GM12878 (cell line): ENCODE measurements at regions not wholly inside any gene's neighbourhood (a gene's known extent, or its start where the extent isn't known, plus 50 kb on each side); places are given as distances from the start of the nearest gene placed in this dataset.
"Not testable (repeated sequence)": the region's sequence is repeated elsewhere in the genome, so short reads cannot be mapped to it uniquely, and the experiment has no call there.

Experiments
- ATAC-seq: fragments of 200-7000 bp; cut with Tn5 transposase; 3 replicates; pipeline ENCODE4 v1.9.1; 2020; ENCODE audit warnings: mild to moderate bottlenecking, moderate library complexity
- BruUV-seq: library from RNA; stranded (reverse); fragments of 400-500 nt; replicated peaks from 2 replicates; lab custom pipeline; 2021; lab: Mats Ljungman, UMichigan
- CTCF ChIA-PET: fragments of 300-600 bp; sonication (Branson Sonifier 250); formaldehyde crosslinking; extraction: SDS; loops from one replicate; lab custom pipeline; 2021; ENCODE audit warnings: inconsistent platforms; lab: Yijun Ruan, JAX
- POLR2A ChIA-PET: fragments of 350-600 bp; formaldehyde crosslinking; extraction: SDS; loops from one replicate; lab custom pipeline; 2021; ENCODE audit warnings: inconsistent platforms; lab: Charles Lee
- RAD21 ChIA-PET: fragments of 300-600 bp; sonication (Branson Sonifier 250); formaldehyde crosslinking; loops from one replicate; lab custom pipeline; 2023; ENCODE audit warnings: antibody characterized with exemption; ENCODE audit not compliant: unreplicated experiment; lab: Charles Lee
- SMC1A ChIA-PET: fragments of 300-600 bp; sonication (Branson Sonifier 250); formaldehyde crosslinking; loops from one replicate; lab custom pipeline; 2023; ENCODE audit not compliant: unreplicated experiment, uncharacterized antibody; lab: Charles Lee
- DNase-seq: peaks from one replicate; pipeline ENCODE4 v3.0.0-alpha.2; 2011; ENCODE audit warnings: low read depth, low spot score
- FAIRE-seq: peaks from 3 replicates; lab custom pipeline; 2011; peaks lifted over from hg19 to GRCh38; lab: Jason Lieb, UNC
- H2AFZ ChIP-seq: 2 replicates; pipeline ENCODE4 v1.6.0; 2011; ENCODE audit warnings: low read depth, low read length, control low read depth; ENCODE audit not compliant: control insufficient read depth
- H3K27ac ChIP-seq: 2 replicates; pipeline ENCODE4 v1.5.1; 2011; ENCODE audit warnings: control low read depth; ENCODE audit not compliant: control insufficient read depth, insufficient read depth
- H3K27me3 ChIP-seq, 2 experiments: replicated peaks in 1 of 2; 2 replicates each; pipeline versions ENCODE4 v1.6.0 to v1.6.1; 2011; ENCODE audit warnings: low read length in 1 of 2; ENCODE audit not compliant: control insufficient read depth in 2 of 2, insufficient read depth in 2 of 2
- H3K36me3 ChIP-seq, 2 experiments: 2 replicates each; pipeline ENCODE4 v1.5.1; 2011; ENCODE audit warnings: low read length in 1 of 2; ENCODE audit not compliant: control insufficient read depth in 2 of 2, insufficient read depth in 2 of 2
- H3K4me1 ChIP-seq: 2 replicates; pipeline ENCODE4 v1.6.1; 2011; ENCODE audit warnings: mild to moderate bottlenecking, low read length, moderate library complexity, mixed read lengths; ENCODE audit not compliant: control insufficient read depth, insufficient read depth
- H3K4me2 ChIP-seq: 2 replicates; pipeline ENCODE4 v1.6.0; 2011; ENCODE audit warnings: control low read depth; ENCODE audit not compliant: control insufficient read depth, insufficient read depth
- H3K4me3 ChIP-seq: fragments of 200-600 bp; sonication (generic); 2 replicates; pipeline ENCODE4 v1.5.1; 2016
- H3K79me2 ChIP-seq: 2 replicates; pipeline ENCODE4 v1.6.0; 2011; ENCODE audit warnings: low read length; ENCODE audit not compliant: control insufficient read depth, insufficient read depth
- H3K9ac ChIP-seq: 2 replicates; pipeline ENCODE4 v1.8.0; 2011; ENCODE audit warnings: low read length, control low read depth, mixed read lengths; ENCODE audit not compliant: control insufficient read depth, insufficient read depth
- H3K9me3 ChIP-seq: replicated peaks from 3 replicates; pipeline ENCODE4 v1.5.1; 2011; ENCODE audit warnings: mild to moderate bottlenecking, low read length; ENCODE audit not compliant: control insufficient read depth, insufficient read depth
- H4K20me1 ChIP-seq: 2 replicates; pipeline ENCODE4 v1.6.0; 2011; ENCODE audit not compliant: control insufficient read depth, insufficient read depth
- BCL3 ChIP-seq: IDR thresholded peaks from 2 replicates; pipeline ENCODE4 v1.6.1; 2011; ENCODE audit warnings: borderline replicate concordance, low read depth, mild to moderate bottlenecking, moderate library complexity, low read length; ENCODE audit not compliant: insufficient read depth, poor library complexity, severe bottlenecking
- IKZF2 ChIP-seq, 2 experiments: fragments of 450-650 bp; IDR thresholded peaks; 2 replicates each; pipeline ENCODE4 v1.6.1; 2017; ENCODE audit warnings: mild to moderate bottlenecking in 2 of 2, moderate library complexity in 2 of 2
- NFYA ChIP-seq: IDR thresholded peaks from 2 replicates; pipeline ENCODE4 v1.6.1; 2011; ENCODE audit warnings: low read depth, mild to moderate bottlenecking, low read length, improper control_type of control experiment, borderline replicate concordance
- NFYB ChIP-seq: IDR thresholded peaks from 2 replicates; pipeline ENCODE4 v1.6.1; 2011; ENCODE audit warnings: low read depth, mild to moderate bottlenecking, low read length, improper control_type of control experiment, moderate library complexity; ENCODE audit not compliant: insufficient read depth
- NKRF ChIP-seq: fragments of 450-650 bp; conservative IDR thresholded peaks from 2 replicates; pipeline ENCODE4 v1.6.1; 2017; ENCODE audit warnings: mild to moderate bottlenecking, moderate library complexity
- PKNOX1 ChIP-seq: fragments of 450-650 bp; IDR thresholded peaks from 2 replicates; pipeline ENCODE4 v1.6.1; 2016; ENCODE audit warnings: mild to moderate bottlenecking
- SIX5 ChIP-seq: IDR thresholded peaks from 2 replicates; pipeline ENCODE4 v1.6.1; 2011; ENCODE audit warnings: mild to moderate bottlenecking, low read depth, low read length, moderate library complexity; ENCODE audit not compliant: severe bottlenecking
- SMAD1 ChIP-seq: fragments of 450-650 bp; IDR thresholded peaks from 2 replicates; pipeline ENCODE4 v1.6.1; 2018; ENCODE audit warnings: mild to moderate bottlenecking, low read depth; ENCODE audit not compliant: partially characterized antibody
- SREBF1 ChIP-seq: IDR thresholded peaks from 2 replicates; pipeline ENCODE4 v1.6.1; 2012; ENCODE audit warnings: mild to moderate bottlenecking, low read length
- STAT1 ChIP-seq: fragments of 450-650 bp; conservative IDR thresholded peaks from 2 replicates; pipeline ENCODE4 v1.6.1; 2014; ENCODE audit warnings: antibody characterized with exemption, mild to moderate bottlenecking
- TBL1XR1 ChIP-seq: IDR thresholded peaks from 2 replicates; pipeline ENCODE4 v1.6.1; 2012; ENCODE audit warnings: low read depth, low read length, improper control_type of control experiment
- TCF12 ChIP-seq: IDR thresholded peaks from 2 replicates; pipeline ENCODE4 v1.6.1; 2011; ENCODE audit warnings: low read depth, mild to moderate bottlenecking, low read length
- WGBS: methylation state at CpG from one replicate; pipeline ENCODE4 v1.1.6; 2016; ENCODE audit warnings: low lambda C conversion rate; ENCODE audit not compliant: insufficient replicate concordance, insufficient coverage; ENCODE audit errors: missing lambda C conversion rate; 5-methylcytosine and 5-hydroxymethylcytosine counted together
- in situ Hi-C: fragments of 300-500 bp; cut with MboI; formaldehyde crosslinking; loops from 9 replicates; pipeline ENCODE4 v1.14.3; 2018; ENCODE audit warnings: mixed read lengths
- intact Hi-C: fragments of 100-400 bp; cut with micrococcal nuclease; formaldehyde crosslinking; loops from one replicate; pipeline ENCODE4 v1.14.2; 2022; ENCODE audit not compliant: unreplicated experiment

- H3K9ac ChIP-seq, H3K4me1 ChIP-seq, H3K27ac ChIP-seq, in situ Hi-C loops, H3K36me3 ChIP-seq, H3K4me3 ChIP-seq, POLR2A ChIA-PET, H3K27me3 ChIP-seq, DNase-seq, FAIRE-seq, RAD21 ChIA-PET, SMC1A ChIA-PET, BruUV-seq, CTCF ChIA-PET, intact Hi-C loops, H3K4me2 ChIP-seq, H2AFZ ChIP-seq, H3K79me2 ChIP-seq, H4K20me1 ChIP-seq, ATAC-seq, H3K9me3 ChIP-seq: not testable (repeated sequence)
- 29% methylated on average over 6 of the region's 8 CpGs for WGBS
These were observed 939.8 kb downstream of the TYW1 start for GRCh38 chr7:67936447-67936846.

GRCh38 chr7:67940400-67940799 lies 943.8 kb downstream of the TYW1 start:
- ChIA-PET POLR2A (no interaction called here), SMC1A (no interaction called here), RAD21 (no interaction called here), CTCF (no interaction called here)
- intact Hi-C loops = no loop called here
- no peak overlapping the region for H3K4me2 ChIP-seq
- no peaks in the 10 kb centered on the region for H3K36me3 ChIP-seq
- WGBS = 69% methylated on average over 11 of the region's 13 CpGs
- H3K79me2 ChIP-seq = no peaks in the 10 kb centered on the region
- BruUV-seq = no TSS peak
- H3K27ac ChIP-seq = no peak overlapping the region
- H3K9ac ChIP-seq = no peak overlapping the region
- H3K4me1 ChIP-seq = no peaks in the 10 kb centered on the region
- TF ChIP-seq SIX5 (no peak), SMAD1 (no peak), NFYA (no peak), SREBF1 (no peak), STAT1 (no peak), NKRF (no peak), TBL1XR1 (no peak), IKZF2 (IDR thresholded peaks at IDR 0.05) (no peak), TCF12 (no peak), BCL3 (no peak), NFYB (no peak), PKNOX1 (no peak)
- no peak overlapping the region for H2AFZ ChIP-seq
- in situ Hi-C loops = no loop called here
- no peaks in the 10 kb centered on the region; the same call in 2 of the 3 replicates for H3K9me3 ChIP-seq
- H3K4me3 ChIP-seq = no peak overlapping the region
- H3K27me3 ChIP-seq = no peaks in the 10 kb centered on the region
- no peak for DNase-seq
- no peak for FAIRE-seq
- H4K20me1 ChIP-seq = no peaks in the 10 kb centered on the region
- ATAC-seq = no peak
